GM23338 (cell line): ENCODE measurements at regions not wholly inside any gene's neighbourhood (a gene's known extent, or its start where the extent isn't known, plus 50 kb on each side); places are given as distances from the start of the nearest gene placed in this dataset.

Source experiments
- ATAC-seq: fragments of 200-7000 bp; cut with Tn5 transposase; 3 replicates; pipeline ENCODE4 v1.9.1; 2020
- DNase-seq: peaks from one replicate; pipeline ENCODE4 v3.0.0-alpha.2; 2015; ENCODE audit warnings: low spot score
- H2AFZ ChIP-seq: fragments of 200-600 bp; sonication (generic); 2 replicates; pipeline ENCODE4 v1.8.0; 2016; ENCODE audit warnings: antibody characterized with exemption, mild to moderate bottlenecking, moderate library complexity
- H3F3A ChIP-seq: fragments of 200-600 bp; sonication (generic); replicated peaks from 2 replicates; pipeline ENCODE4 v1.8.0; 2017; ENCODE audit warnings: antibody characterized with exemption, mixed run types, low read depth
- H3K27ac ChIP-seq: fragments of 200-600 bp; sonication (generic); 2 replicates; pipeline ENCODE4 v1.6.1; 2016; ENCODE audit warnings: low read depth
- H3K27me3 ChIP-seq: fragments of 200-600 bp; sonication (generic); 2 replicates; pipeline ENCODE4 v1.8.0; 2016; ENCODE audit warnings: mild to moderate bottlenecking, mixed run types, moderate library complexity; ENCODE audit not compliant: insufficient read depth
- H3K36me3 ChIP-seq: fragments of 200-600 bp; sonication (generic); 2 replicates; pipeline ENCODE4 v1.8.0; 2016; ENCODE audit warnings: mild to moderate bottlenecking; ENCODE audit not compliant: insufficient read depth
- H3K4me1 ChIP-seq: fragments of 200-600 bp; sonication (generic); 2 replicates; pipeline ENCODE4 v1.8.0; 2016; ENCODE audit warnings: mild to moderate bottlenecking, moderate library complexity; ENCODE audit not compliant: insufficient read depth
- H3K4me2 ChIP-seq: fragments of 200-600 bp; sonication (generic); 2 replicates; pipeline ENCODE4 v1.7.1; 2017; ENCODE audit warnings: mixed run types
- H3K4me3 ChIP-seq: fragments of 200-600 bp; sonication (generic); 2 replicates; pipeline ENCODE4 v1.6.1; 2016; ENCODE audit warnings: mixed run types
- H3K79me2 ChIP-seq: fragments of 200-600 bp; sonication (generic); replicated peaks from 2 replicates; pipeline ENCODE4 v1.8.0; 2017; ENCODE audit warnings: mild to moderate bottlenecking; ENCODE audit not compliant: insufficient read depth
- H3K9me2 ChIP-seq: fragments of 200-600 bp; sonication (generic); 2 replicates; pipeline ENCODE4 v1.8.0; 2017; ENCODE audit not compliant: insufficient read depth
- H4K20me1 ChIP-seq: fragments of 200-600 bp; sonication (generic); replicated peaks from 2 replicates; pipeline ENCODE4 v1.8.0; 2017; ENCODE audit warnings: mild to moderate bottlenecking; ENCODE audit not compliant: insufficient read depth
- H3K27ac Mint-ChIP-seq: 2 replicates; pipeline ENCODE4 v1.8.0; 2020; ENCODE audit warnings: inconsistent platforms, mild to moderate bottlenecking, moderate library complexity, mixed read lengths
- H3K27me3 Mint-ChIP-seq: 3 replicates; pipeline ENCODE4 v1.8.0; 2022; ENCODE audit warnings: low read depth, mild to moderate bottlenecking, moderate library complexity, mixed read lengths, inconsistent platforms; ENCODE audit not compliant: insufficient read depth, poor library complexity
- H3K36me3 Mint-ChIP-seq: 3 replicates; pipeline ENCODE4 v1.8.0; 2021; ENCODE audit warnings: low read depth, mild to moderate bottlenecking, inconsistent platforms, moderate library complexity, mixed read lengths
- H3K4me1 Mint-ChIP-seq: 3 replicates; pipeline ENCODE4 v1.8.0; 2020; ENCODE audit warnings: mild to moderate bottlenecking, inconsistent platforms, mixed read lengths
- H3K4me3 Mint-ChIP-seq: 3 replicates; pipeline ENCODE4 v1.8.0; 2021; ENCODE audit warnings: moderate library complexity, mild to moderate bottlenecking, inconsistent platforms, mixed read lengths
- H3K9me3 Mint-ChIP-seq: 3 replicates; pipeline ENCODE4 v1.8.0; 2020; ENCODE audit warnings: moderate library complexity, mild to moderate bottlenecking, inconsistent platforms, mixed read lengths
- CREB1 ChIP-seq: fragments of 250-450 bp; sonication (Bioruptor Pico); IDR thresholded peaks from 2 replicates; pipeline ENCODE4 v1.5.0; 2020; ENCODE audit warnings: low read depth, mild to moderate bottlenecking, moderate library complexity
- ETS1 ChIP-seq: IDR thresholded peaks from 2 replicates; pipeline ENCODE4 v1.6.1; 2016; ENCODE audit warnings: antibody characterized with exemption
- EZH2phosphoT487 ChIP-seq: fragments of 200-600 bp; sonication (generic); IDR thresholded peaks from one replicate; pipeline ENCODE4 v1.8.1; 2018; ENCODE audit warnings: antibody characterized with exemption; ENCODE audit not compliant: unreplicated experiment
- JUNB ChIP-seq: IDR thresholded peaks from one replicate; pipeline ENCODE4 v1.6.1; 2016; ENCODE audit warnings: antibody characterized with exemption; ENCODE audit not compliant: unreplicated experiment
- NANOG ChIP-seq: IDR thresholded peaks from 2 replicates; pipeline ENCODE4 v1.6.1; 2016; ENCODE audit warnings: antibody characterized with exemption, borderline replicate concordance
- POLR2AphosphoS5 ChIP-seq: IDR thresholded peaks from 2 replicates; pipeline ENCODE4 v1.6.1; 2016; ENCODE audit warnings: antibody characterized with exemption, low read depth
- STAT1 ChIP-seq: IDR thresholded peaks from one replicate; pipeline ENCODE4 v1.6.1; 2016; ENCODE audit warnings: antibody characterized with exemption; ENCODE audit not compliant: unreplicated experiment
- ZNF114 ChIP-seq: fragments of 250-450 bp; sonication (Bioruptor Pico); IDR thresholded peaks from 2 replicates; pipeline ENCODE4 v1.5.0; 2020; ENCODE audit warnings: mild to moderate bottlenecking, moderate library complexity
- ZNF462 ChIP-seq: fragments of 250-450 bp; sonication (Bioruptor Pico); IDR thresholded peaks from 2 replicates; pipeline ENCODE4 v1.5.0; 2020; ENCODE audit warnings: mild to moderate bottlenecking, moderate library complexity
- TF ChIP-seq, protein P1 (sequence below), 2 experiments: fragments of 200-600 bp in 1 of 2; sonication (generic) in 1 of 2; conservative IDR thresholded peaks; 2 replicates each; pipeline versions ENCODE4 v1.5.1 to v1.6.1; 2016 to 2017; ENCODE audit warnings: antibody characterized with exemption in 2 of 2, low read depth in 2 of 2, mild to moderate bottlenecking in 2 of 2, moderate library complexity in 1 of 2

DNA sequence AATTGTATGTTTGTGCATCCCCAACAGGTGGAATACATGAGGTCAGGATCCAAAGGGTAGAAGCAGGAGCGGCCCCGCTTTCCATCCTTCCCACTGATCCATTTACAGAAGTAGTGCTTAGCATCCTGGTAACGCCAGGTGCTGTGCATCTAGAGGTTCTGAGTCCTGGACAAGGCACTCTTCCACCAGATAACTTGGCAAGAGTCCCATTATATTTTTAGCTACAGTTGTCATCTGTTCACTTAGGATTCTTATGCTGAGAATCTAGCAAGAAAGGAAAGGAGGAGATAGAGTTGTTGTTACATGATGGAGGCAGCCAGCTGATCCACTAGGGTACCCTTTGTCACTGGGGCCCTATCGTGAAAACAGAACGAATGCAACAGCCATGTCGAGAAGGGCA, 389.5 kb upstream of the ZNF507 start (continued):
- TF ChIP-seq ZNF462 (CRISPR knock-in tag) (no peak), JUNB (no peak), STAT1 (no peak), ZNF114 (no peak), NANOG (no peak), EZH2phosphoT487 (no peak)

GRCh38 chr19:31956771-31957392, 388.5 kb upstream of the ZNF507 start:
- H3K4me1 Mint-ChIP-seq: peaks cover 13% of the 10 kb centered on the region
- H2AFZ ChIP-seq: no peak overlapping the region
- H3K79me2 ChIP-seq: no peaks in the 10 kb centered on the region
- no peak overlapping the region for H3K4me3 Mint-ChIP-seq
- no peak overlapping the region for H3K4me2 ChIP-seq
- peaks cover 4% of the 10 kb centered on the region; the same call in 1 of the 3 replicates for H3K36me3 Mint-ChIP-seq
- no peak for ATAC-seq
- no peak for DNase-seq
- no peak overlapping the region for H3K27ac ChIP-seq
- H3K27me3 Mint-ChIP-seq: no peaks in the 10 kb centered on the region
- no peaks in the 10 kb centered on the region for H3F3A ChIP-seq
- no peaks in the 10 kb centered on the region for H3K27me3 ChIP-seq
- no peaks in the 10 kb centered on the region for H4K20me1 ChIP-seq
- no peak overlapping the region for H3K27ac Mint-ChIP-seq
- no peaks in the 10 kb centered on the region for H3K4me1 ChIP-seq
- H3K36me3 ChIP-seq: no peaks in the 10 kb centered on the region
- H3K4me3 ChIP-seq: no peak overlapping the region
- peaks cover 20% of the 10 kb centered on the region for H3K9me2 ChIP-seq
- H3K9me3 Mint-ChIP-seq: peaks cover 4% of the 10 kb centered on the region; the same call in 2 of the 3 replicates
- no peak for TF ChIP-seq NANOG
- no peak for TF ChIP-seq ZNF114
- TF ChIP-seq JUNB: no peak
- TF ChIP-seq POLR2AphosphoS5: no peak
- TF ChIP-seq ETS1: no peak
- TF ChIP-seq CREB1 (CRISPR knock-in tag): no peak
- no peak for TF ChIP-seq EZH2phosphoT487
- TF ChIP-seq, protein P1, sequence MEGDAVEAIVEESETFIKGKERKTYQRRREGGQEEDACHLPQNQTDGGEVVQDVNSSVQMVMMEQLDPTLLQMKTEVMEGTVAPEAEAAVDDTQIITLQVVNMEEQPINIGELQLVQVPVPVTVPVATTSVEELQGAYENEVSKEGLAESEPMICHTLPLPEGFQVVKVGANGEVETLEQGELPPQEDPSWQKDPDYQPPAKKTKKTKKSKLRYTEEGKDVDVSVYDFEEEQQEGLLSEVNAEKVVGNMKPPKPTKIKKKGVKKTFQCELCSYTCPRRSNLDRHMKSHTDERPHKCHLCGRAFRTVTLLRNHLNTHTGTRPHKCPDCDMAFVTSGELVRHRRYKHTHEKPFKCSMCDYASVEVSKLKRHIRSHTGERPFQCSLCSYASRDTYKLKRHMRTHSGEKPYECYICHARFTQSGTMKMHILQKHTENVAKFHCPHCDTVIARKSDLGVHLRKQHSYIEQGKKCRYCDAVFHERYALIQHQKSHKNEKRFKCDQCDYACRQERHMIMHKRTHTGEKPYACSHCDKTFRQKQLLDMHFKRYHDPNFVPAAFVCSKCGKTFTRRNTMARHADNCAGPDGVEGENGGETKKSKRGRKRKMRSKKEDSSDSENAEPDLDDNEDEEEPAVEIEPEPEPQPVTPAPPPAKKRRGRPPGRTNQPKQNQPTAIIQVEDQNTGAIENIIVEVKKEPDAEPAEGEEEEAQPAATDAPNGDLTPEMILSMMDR (conservative IDR thresholded peaks at IDR 0.05; ENCODE audit: low read depth in 2 of 2): no peak
